DOHH2 (cell line): ENCODE measurements at regions not wholly inside any gene's neighbourhood (a gene's known extent, or its start where the extent isn't known, plus 50 kb on each side); places are given as distances from the start of the nearest gene placed in this dataset.

Experiments used
- EZH2phosphoT487 ChIP-seq: fragments of 200-600 bp; sonication (generic); IDR thresholded peaks from 2 replicates; pipeline ENCODE4 v1.6.1; 2017; ENCODE audit warnings: borderline replicate concordance, mild to moderate bottlenecking, antibody characterized with exemption, low read length, moderate library complexity, mixed read lengths
- TF ChIP-seq, protein P1 (sequence below): fragments of 200-600 bp; sonication (generic); IDR thresholded peaks from one replicate; pipeline ENCODE4 v1.5.1; 2014; ENCODE audit warnings: antibody characterized with exemption, mild to moderate bottlenecking, low read depth, low read length; ENCODE audit not compliant: poor library complexity, severe bottlenecking

DNA sequence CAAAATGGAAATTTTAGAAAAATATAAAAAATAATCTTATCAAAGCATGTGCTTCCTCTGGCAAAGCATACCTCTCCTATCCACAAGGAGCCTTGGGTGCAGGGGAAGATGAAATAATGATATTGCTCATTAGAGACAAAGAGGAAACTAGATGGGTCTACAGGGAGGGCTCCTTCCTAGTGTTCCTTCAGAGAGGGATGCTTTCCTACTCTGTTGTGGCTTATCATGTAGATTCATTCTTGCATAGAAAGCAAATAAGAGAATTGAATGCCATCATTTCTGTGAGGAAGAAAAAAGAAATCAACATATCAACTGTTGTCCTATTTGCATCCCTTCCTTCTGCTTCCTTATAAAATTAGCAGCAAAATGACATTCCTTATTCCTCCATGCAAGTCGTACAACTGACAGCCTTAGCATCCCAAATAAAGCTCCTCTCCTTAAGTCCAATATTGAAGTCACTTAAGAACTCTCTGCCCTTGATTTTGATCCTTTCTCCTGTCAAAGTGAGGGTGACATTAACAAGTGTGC, 543.9 kb upstream of the PLXNA2 start:
- TF ChIP-seq, protein P1, sequence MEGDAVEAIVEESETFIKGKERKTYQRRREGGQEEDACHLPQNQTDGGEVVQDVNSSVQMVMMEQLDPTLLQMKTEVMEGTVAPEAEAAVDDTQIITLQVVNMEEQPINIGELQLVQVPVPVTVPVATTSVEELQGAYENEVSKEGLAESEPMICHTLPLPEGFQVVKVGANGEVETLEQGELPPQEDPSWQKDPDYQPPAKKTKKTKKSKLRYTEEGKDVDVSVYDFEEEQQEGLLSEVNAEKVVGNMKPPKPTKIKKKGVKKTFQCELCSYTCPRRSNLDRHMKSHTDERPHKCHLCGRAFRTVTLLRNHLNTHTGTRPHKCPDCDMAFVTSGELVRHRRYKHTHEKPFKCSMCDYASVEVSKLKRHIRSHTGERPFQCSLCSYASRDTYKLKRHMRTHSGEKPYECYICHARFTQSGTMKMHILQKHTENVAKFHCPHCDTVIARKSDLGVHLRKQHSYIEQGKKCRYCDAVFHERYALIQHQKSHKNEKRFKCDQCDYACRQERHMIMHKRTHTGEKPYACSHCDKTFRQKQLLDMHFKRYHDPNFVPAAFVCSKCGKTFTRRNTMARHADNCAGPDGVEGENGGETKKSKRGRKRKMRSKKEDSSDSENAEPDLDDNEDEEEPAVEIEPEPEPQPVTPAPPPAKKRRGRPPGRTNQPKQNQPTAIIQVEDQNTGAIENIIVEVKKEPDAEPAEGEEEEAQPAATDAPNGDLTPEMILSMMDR = no peak
- no peak for TF ChIP-seq EZH2phosphoT487
